Stimulated activated CD4-positive, alpha-beta T cell treated with anti-CD3 and anti-CD28 coated beads, Interleukin-12 subunit alpha, Interleukin-12 subunit beta, amount 100 ng/mL, for 4 hours (primary cell): ENCODE measurements at regions not wholly inside any gene's neighbourhood (a gene's known extent, or its start where the extent isn't known, plus 50 kb on each side); places are given as distances from the start of the nearest gene placed in this dataset.

Experiments used
- DNase-seq: peaks from one replicate; pipeline ENCODE4 v3.0.0-alpha.2; 2020

DNA sequence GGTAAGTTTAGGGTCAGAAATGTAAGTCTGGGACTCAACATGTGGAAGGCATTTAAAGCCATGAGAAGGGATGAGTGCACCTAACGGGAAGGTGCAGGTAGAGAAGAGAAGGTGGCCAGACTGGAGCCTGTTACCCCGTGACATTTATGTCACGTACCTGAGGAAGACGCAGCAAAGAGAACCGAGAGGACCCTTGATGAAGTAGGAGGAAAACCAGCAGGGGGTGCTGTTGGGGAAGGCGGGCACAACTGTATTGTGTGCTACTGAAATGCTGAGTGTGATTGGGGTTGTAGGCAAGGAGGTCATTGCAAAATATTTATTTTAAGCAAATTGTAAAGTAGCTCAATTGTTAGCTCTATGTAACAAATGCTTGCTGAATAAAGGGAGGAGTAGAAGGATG is 338.2 kb upstream of the PRKCQ start:
- DNase-seq = peak; percentile 76

GRCh38 chr10:6917125-6917524 is 337.0 kb upstream of the PRKCQ start:
- DNase-seq = no peak

- DNase-seq = no peak
Measured at GRCh38 chr10:6916601-6917000, 336.5 kb upstream of the PRKCQ start.

DNA sequence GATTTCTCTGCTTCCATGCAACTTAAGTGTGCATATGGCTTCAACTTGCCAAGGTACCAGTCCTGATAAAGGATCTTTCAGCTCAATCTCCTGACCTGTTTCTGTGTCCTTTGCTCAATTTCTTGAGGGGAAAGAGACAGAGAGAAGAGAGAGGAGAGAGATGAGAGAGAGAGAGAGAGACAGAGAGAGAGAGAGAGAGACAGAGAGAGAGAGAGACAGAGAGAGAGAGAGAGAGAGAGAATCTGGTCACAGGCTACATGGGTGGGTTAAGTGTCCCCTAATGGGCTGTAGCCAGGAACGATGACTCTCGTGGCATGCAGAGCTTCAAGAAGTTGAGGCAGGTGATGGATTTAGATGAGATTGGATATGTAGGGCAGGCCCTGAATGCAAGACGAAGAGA is 335.2 kb upstream of the PRKCQ start:
- no peak for DNase-seq

DNA sequence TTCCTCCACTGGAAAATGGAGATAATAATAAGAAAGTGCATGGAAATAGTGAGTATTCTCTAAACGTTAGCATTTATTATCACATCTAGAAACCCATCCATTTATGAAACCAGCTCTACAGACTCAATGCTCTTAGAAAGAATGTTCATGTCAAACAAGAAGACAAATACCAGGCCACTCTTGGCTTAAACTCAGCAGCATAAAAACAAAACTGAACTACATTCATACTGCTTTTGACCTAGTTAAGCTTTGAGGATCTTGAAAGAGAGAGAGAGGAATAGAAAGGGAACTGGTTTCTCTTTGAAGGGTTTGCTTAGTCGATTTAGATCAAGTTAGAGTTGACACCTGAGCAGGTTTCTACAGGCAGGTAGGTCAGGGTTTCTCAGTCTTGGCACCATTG is 332.9 kb upstream of the PRKCQ start:
- DNase-seq = no peak

DNA sequence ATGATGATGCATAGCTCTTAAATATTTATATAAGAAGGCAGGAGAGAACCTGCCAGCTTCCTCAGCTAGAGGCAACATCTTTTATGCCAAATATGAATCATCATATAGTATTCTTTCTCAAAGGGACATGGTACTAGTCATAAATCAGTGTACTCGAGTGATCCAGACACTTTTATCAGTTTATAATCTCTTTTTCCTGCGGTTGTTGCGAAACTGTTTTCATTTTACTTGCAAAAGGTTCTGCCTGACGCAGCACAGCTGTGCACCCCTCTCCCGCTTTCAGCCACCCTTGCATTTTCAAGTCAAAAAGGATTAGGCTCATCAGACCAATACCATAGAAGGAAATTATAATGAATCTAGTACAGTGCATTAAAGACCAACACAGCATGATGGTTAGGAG is 332.3 kb upstream of the PRKCQ start:
- no peak for DNase-seq

DNA sequence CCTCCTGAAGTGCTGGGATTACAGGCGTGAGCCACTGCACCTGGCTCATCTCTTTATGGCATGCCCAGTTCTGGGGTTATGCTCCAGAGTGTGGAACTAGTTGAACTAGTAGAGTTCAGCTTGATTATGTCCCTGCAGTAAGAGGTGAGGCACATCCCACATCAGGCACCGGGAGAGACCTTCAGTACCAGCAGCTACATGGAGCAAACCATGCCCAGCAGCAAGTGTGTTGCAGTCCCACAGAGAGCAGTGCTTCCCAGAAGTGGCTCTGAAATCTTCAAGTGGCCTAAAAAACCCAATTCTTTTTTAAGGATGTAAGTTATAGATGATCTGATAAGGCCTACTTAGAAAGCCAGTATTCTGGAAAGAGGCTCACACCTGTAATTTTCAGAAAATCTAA is 331.9 kb upstream of the PRKCQ start:
- DNase-seq = no peak

- no peak for DNase-seq
Measured at GRCh38 chr10:6909905-6910560, 330.0 kb upstream of the PRKCQ start.

DNA sequence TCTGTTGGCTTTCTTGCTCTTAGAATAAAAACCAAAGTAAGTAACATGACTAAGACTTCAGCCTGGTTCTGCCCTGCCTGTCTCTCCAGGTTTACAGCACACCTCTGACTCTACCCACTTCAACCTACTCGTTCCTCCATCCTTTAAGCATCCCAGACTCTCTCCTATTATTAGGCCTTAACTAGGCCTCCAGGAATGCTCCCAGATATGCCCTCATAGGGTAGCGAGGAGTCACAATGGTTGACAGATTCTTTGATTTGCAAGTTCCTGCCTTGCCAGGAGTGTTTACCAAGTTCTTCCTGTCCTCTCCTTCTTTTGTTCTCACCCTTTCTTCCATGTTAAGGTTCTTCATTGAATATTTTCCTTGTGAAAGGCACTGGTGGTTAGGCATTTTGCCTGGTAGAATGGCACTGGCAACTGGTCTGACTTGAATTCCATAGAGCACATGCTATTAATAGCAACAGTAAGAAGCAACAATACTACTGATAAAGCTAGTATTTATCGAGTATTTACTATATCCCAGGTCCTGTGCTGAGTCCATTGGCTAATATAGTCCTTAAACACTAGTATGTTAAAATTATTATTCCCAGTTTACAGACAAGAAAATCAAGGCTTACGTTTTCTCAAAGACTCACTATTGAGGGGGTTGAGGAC is 327.9 kb upstream of the PRKCQ start:
- no peak for DNase-seq

GRCh38 chr10:6894405-6894804 is 314.3 kb upstream of the PRKCQ start:
- DNase-seq = no peak

GRCh38 chr10:6892864-6893263 is 312.8 kb upstream of the PRKCQ start:
- DNase-seq = no peak

GRCh38 chr10:6891924-6892323 is 311.8 kb upstream of the PRKCQ start:
- no peak for DNase-seq

GRCh38 chr10:6889718-6890117 is 309.6 kb upstream of the PRKCQ start:
- DNase-seq = no peak

- no peak for DNase-seq
Measured at GRCh38 chr10:6888434-6888833, 308.4 kb upstream of the PRKCQ start.

DNA sequence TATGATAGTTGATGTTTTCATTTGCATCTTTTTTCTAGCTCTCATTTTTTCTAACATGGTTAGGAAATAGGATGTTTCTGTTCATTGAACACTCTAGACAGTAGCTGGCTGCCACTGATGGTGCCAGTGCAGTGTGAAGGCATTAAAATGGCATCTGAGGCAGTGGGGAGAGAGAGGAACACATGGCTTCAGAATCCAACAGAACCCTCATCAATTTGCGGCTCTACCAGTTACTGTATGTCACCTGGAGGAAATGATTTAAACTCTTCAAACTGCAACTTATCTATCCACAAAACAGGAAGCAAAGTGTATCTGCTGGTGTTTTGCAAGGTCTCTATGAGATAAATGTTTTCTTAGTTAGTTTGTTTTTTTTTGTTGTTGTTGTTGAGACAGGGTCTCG is 305.2 kb upstream of the PRKCQ start:
- no peak for DNase-seq

DNA sequence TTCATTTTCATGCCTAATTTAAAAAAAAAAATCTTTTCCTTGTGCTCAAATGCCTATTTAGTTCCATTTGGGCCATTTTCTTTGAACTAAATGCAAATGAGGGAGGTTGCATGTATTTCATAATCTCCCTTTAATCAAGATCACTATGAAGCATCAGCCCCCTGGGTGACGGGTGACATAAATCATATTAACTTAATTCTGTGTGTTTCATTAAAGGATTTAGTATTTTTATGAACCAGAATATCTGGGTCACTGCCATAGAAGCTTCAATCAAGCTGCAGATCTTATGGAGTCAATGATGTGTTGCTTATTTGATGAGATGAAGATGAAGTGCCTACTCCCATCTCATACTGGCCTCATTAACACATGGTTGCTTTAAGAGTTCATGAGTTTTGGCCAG is 301.9 kb upstream of the PRKCQ start:
- no peak for DNase-seq

GRCh38 chr10:6877722-6878392 is 297.8 kb upstream of the PRKCQ start:
- no peak for DNase-seq

DNA sequence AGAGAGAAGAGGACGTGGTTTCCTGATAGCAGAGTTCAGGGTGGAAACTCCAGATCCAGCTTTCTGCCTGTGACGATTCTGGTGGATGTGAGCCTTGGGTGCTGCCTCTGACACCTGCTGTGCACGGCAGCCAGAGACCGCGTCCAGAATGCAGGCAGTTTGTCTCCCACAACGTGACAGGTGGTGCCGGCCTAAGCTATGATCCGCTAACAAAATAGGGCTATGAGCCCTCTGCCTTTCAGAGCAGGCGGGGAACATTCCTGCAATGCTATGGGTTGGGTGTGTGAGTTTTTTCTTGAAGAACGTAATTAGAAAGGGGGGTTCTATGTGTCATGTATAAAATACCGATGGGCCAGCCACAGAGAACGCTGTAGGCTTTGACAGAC is 297.3 kb upstream of the PRKCQ start:
- DNase-seq = no peak

- no peak for DNase-seq
Measured at GRCh38 chr10:6875269-6875865, 295.3 kb upstream of the PRKCQ start.

- DNase-seq = no peak
Measured at GRCh38 chr10:6871128-6871527, 291.1 kb upstream of the PRKCQ start.

- no peak for DNase-seq
Measured at GRCh38 chr10:6868036-6868725, 288.1 kb upstream of the PRKCQ start.

DNA sequence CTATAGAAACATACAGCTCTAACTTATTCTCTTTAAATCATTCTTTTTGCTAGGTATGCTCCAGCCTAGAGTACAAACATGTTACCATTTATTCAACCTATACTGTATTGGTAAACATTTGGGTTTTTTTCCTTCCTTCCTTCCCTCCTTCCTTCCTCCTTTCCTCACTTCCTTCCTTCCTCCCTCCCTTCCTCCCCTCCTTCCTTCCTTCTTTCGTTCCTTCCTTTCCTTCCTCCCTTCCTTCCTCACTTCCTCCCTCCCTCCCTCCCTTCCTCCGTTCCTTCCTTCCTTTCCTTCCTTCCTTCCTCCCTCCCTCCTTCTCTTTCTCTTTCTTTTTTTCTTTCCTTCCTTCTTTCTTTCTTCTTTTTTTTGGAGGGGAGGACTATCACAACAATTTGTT is 286.7 kb upstream of the PRKCQ start:
- no peak for DNase-seq

DNA sequence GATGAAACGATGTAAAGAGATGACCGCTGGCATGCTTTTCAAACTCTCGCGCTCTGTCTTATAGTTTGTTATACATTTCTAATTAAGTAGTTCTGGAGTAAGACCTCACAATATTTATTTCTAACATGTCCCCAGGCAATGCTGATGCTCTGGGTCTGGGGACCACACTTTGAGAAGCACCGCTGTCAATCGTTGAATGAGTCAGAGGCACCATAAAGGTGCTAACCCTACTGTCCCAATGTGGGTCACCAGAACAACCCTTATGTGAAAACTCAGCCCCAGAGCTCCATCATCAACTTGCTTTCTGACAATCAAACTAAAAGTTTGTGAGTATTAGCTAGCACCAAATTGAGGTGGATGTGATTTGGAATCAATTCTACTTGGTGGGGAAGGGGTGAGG is 284.1 kb upstream of the PRKCQ start:
- no peak for DNase-seq

- DNase-seq = no peak
Measured at GRCh38 chr10:6863381-6863780, 283.3 kb upstream of the PRKCQ start.
